Activated naive CD4-positive, alpha-beta T cell treated with anti-CD3 and anti-CD28 coated beads, Interleukin-2, amount 10 ng/mL, durations not matched to agents 7 days and 5 days (primary cell): ENCODE measurements at regions not wholly inside any gene's neighbourhood (a gene's known extent, or its start where the extent isn't known, plus 50 kb on each side); places are given as distances from the start of the nearest gene placed in this dataset.

Experiments used
- CTCF ChIA-PET: fragments of 350-600 bp; sonication (Branson Sonifier 250); formaldehyde crosslinking; loops from one replicate; lab custom pipeline; 2021; ENCODE audit warnings: antibody characterized with exemption; lab: Charles Lee
- DNase-seq: peaks from one replicate; pipeline ENCODE4 v3.0.0-alpha.2; 2020
- H3K27ac Mint-ChIP-seq: one replicate; pipeline ENCODE4 v1.8.0; 2021; ENCODE audit warnings: mild to moderate bottlenecking, moderate library complexity, mixed read lengths
- H3K27me3 Mint-ChIP-seq: one replicate; pipeline ENCODE4 v1.8.0; 2021; ENCODE audit warnings: mild to moderate bottlenecking, mixed read lengths
- H3K36me3 Mint-ChIP-seq: one replicate; pipeline ENCODE4 v1.8.0; 2021; ENCODE audit warnings: mixed read lengths
- H3K4me1 Mint-ChIP-seq: one replicate; pipeline ENCODE4 v1.8.0; 2021; ENCODE audit warnings: mixed read lengths
- H3K4me3 Mint-ChIP-seq: one replicate; pipeline ENCODE4 v1.8.0; 2021; ENCODE audit warnings: mild to moderate bottlenecking, moderate library complexity, mixed read lengths
- H3K9me3 Mint-ChIP-seq: one replicate; pipeline ENCODE4 v1.8.0; 2021; ENCODE audit warnings: mixed read lengths

GRCh38 chrX:112148397-112148796 is 65.8 kb upstream of the TRPC5 start:
- H3K4me1 Mint-ChIP-seq, result no peaks in the 10 kb centered on the region
- H3K9me3 Mint-ChIP-seq, result no peaks in the 10 kb centered on the region
- CTCF ChIA-PET, result no interaction called here
- H3K27me3 Mint-ChIP-seq, result no peaks in the 10 kb centered on the region
- H3K4me3 Mint-ChIP-seq, result no peak overlapping the region
- no peak overlapping the region for H3K27ac Mint-ChIP-seq
- no peak for DNase-seq
- no peaks in the 10 kb centered on the region for H3K36me3 Mint-ChIP-seq

GRCh38 chrX:112147206-112147605 is 64.6 kb upstream of the TRPC5 start:
- Mint-ChIP-seq H3K4me3 (no peak overlapping the region), H3K27me3 (no peaks in the 10 kb centered on the region), H3K36me3 (no peaks in the 10 kb centered on the region), H3K9me3 (no peaks in the 10 kb centered on the region), H3K4me1 (no peaks in the 10 kb centered on the region), H3K27ac (no peak overlapping the region)
- CTCF ChIA-PET, result interaction anchor here (0.6 kb wide), 1 partner anchor 1384 kb away, joined by 6 read pairs; no protein-coding TSS in a partner anchor
- DNase-seq, result no peak

GRCh38 chrX:112137276-112137675 is 54.7 kb upstream of the TRPC5 start:
- CTCF ChIA-PET, result no interaction called here
- H3K9me3 Mint-ChIP-seq, result no peaks in the 10 kb centered on the region
- H3K36me3 Mint-ChIP-seq, result no peaks in the 10 kb centered on the region
- no peaks in the 10 kb centered on the region for H3K4me1 Mint-ChIP-seq
- no peak overlapping the region for H3K27ac Mint-ChIP-seq
- no peaks in the 10 kb centered on the region for H3K27me3 Mint-ChIP-seq
- no peak overlapping the region for H3K4me3 Mint-ChIP-seq
- no peak for DNase-seq
